K562 (cell line): ENCODE measurements at regions not wholly inside any gene's neighbourhood (a gene's known extent, or its start where the extent isn't known, plus 50 kb on each side); places are given as distances from the start of the nearest gene placed in this dataset.

Experiments
- FOXM1 ChIP-seq, 2 experiments: fragments of 450-650 bp in 1 of 2; sonication (generic) in 1 of 2; formaldehyde crosslinking in 1 of 2; IDR thresholded peaks; 2 replicates each; pipeline versions ENCODE4 v1.6.1 to v1.9.0; 2017 to 2022; ENCODE audit warnings: low read depth in 2 of 2, mild to moderate bottlenecking in 2 of 2, missing genetic modification reagents in 1 of 2, moderate library complexity in 1 of 2
- NCOA4 ChIP-seq: fragments of 450-650 bp; IDR thresholded peaks from 2 replicates; pipeline ENCODE4 v1.6.1; 2018; ENCODE audit warnings: mild to moderate bottlenecking; ENCODE audit not compliant: partially characterized antibody

GRCh38 chr1:111015222-111015621 lies 51.5 kb upstream of the LRIF1 start:
- TF ChIP-seq NCOA4 (no peak), FOXM1 (IDR thresholded peaks at IDR 0.05; ENCODE audit: low read depth) (no peak), FOXM1 (CRISPR knock-in tag; IDR thresholded peaks at IDR 0.05; ENCODE audit: low read depth) (no peak)
